Lung (tissue), 11 donors: ENCODE measurements at regions not wholly inside any gene's neighbourhood (a gene's known extent, or its start where the extent isn't known, plus 50 kb on each side); places are given as distances from the start of the nearest gene placed in this dataset.

ENCODE experiments used
- ATAC-seq: fragments of 200-7000 bp; cut with Tn5 transposase; one replicate; pipeline ENCODE4 v1.9.1; 2020; ENCODE audit warnings: moderate number of reproducible peaks; ENCODE audit not compliant: insufficient read depth, low FRiP score
- DNase-seq, 3 donors: peaks; one replicate each; pipeline ENCODE4 v3.0.0-alpha.2; 2013 to 2017
- H3K27ac ChIP-seq, 2 donors: one replicate each; pipeline ENCODE4 v1.5.1; 2013; ENCODE audit warnings: mild to moderate bottlenecking in 2 of 2, moderate library complexity in 2 of 2, control low read depth in 1 of 2, inconsistent platforms in 1 of 2, low read depth in 1 of 2, low read length in 1 of 2
- H3K27me3 ChIP-seq, 3 donors: one replicate each; pipeline ENCODE4 v1.5.1; 2013; ENCODE audit warnings: low read length in 2 of 3; ENCODE audit not compliant: control insufficient read depth in 3 of 3, insufficient read depth in 3 of 3
- H3K36me3 ChIP-seq, 4 donors: one replicate each; pipeline ENCODE4 v1.5.1; 2013; ENCODE audit warnings: low read length in 4 of 4, mild to moderate bottlenecking in 1 of 4, moderate library complexity in 1 of 4; ENCODE audit not compliant: control insufficient read depth in 4 of 4, insufficient read depth in 4 of 4
- H3K4me1 ChIP-seq, 5 donors: one replicate each; pipeline ENCODE4 v1.5.1; 2013; ENCODE audit warnings: low read length in 5 of 5, mild to moderate bottlenecking in 2 of 5, moderate library complexity in 1 of 5; ENCODE audit not compliant: control insufficient read depth in 5 of 5, insufficient read depth in 5 of 5
- H3K4me3 ChIP-seq: one replicate; pipeline ENCODE4 v1.5.1; 2013; ENCODE audit warnings: mild to moderate bottlenecking, control low read depth, moderate library complexity
- H3K9ac ChIP-seq, 2 donors: one replicate each; pipeline ENCODE4 v1.5.1; 2013; ENCODE audit warnings: low read length in 2 of 2, control low read depth in 1 of 2; ENCODE audit not compliant: insufficient read depth in 1 of 2
- H3K9me3 ChIP-seq, 4 donors: one replicate each; pipeline ENCODE4 v1.5.1; 2013; ENCODE audit warnings: low read length in 3 of 4, mild to moderate bottlenecking in 1 of 4, moderate library complexity in 1 of 4; ENCODE audit not compliant: control insufficient read depth in 4 of 4, insufficient read depth in 3 of 4
- CTCF ChIP-seq: IDR thresholded peaks from 2 replicates; pipeline ENCODE4 v1.5.1; 2012; ENCODE audit warnings: mild to moderate bottlenecking; ENCODE audit errors: control extremely low read depth, extremely low read depth
- WGBS, 2 donors: extraction: QIAGEN DNeasy Blood & Tissue Kit; methylation state at CpG; one replicate each; pipeline ENCODE4 v1.1.7; 2013; 5-methylcytosine and 5-hydroxymethylcytosine counted together
- donor health status: control.
- donor health status: control.
- donor health status: Bipolar disorder and iron deficiency.
- donor health status: healthy.
- donor health status: DM: yes; HTN: yes; CAD: no.

GRCh38 chr7:42687211-42688055 lies 224.4 kb downstream of the C7orf25 start:
- H3K9ac ChIP-seq = no peak overlapping the region
- ATAC-seq (no peak), DNase-seq (no peak)
- TF ChIP-seq CTCF = no peak
- peaks cover 0 to 6% (median 0%) of the 10 kb centered on the region in 5 donors for H3K4me1 ChIP-seq
- no peaks in the 10 kb centered on the region for H3K27me3 ChIP-seq
- no peak overlapping the region for H3K27ac ChIP-seq
- H3K4me3 ChIP-seq = no peak overlapping the region
- peaks cover 0 to 2% (median 0%) of the 10 kb centered on the region in 4 donors for H3K9me3 ChIP-seq
- 77 to 84% methylated on average over 9 of the region's 9 CpGs for WGBS, 2 donors
- no peaks in the 10 kb centered on the region for H3K36me3 ChIP-seq

GRCh38 chr7:42686594-42687156 lies 225.2 kb downstream of the C7orf25 start:
- Histone ChIP-seq H3K36me3 (no peaks in the 10 kb centered on the region), H3K4me1 (peaks cover 0 to 6% (median 0%) of the 10 kb centered on the region in 5 donors), H3K27me3 (no peaks in the 10 kb centered on the region), H3K9ac (no peak overlapping the region), H3K27ac (no peak overlapping the region), H3K4me3 (no peak overlapping the region), H3K9me3 (peaks cover 0 to 2% (median 0%) of the 10 kb centered on the region in 4 donors)
- WGBS, 2 donors = 58 to 79% methylated on average over 12 of the region's 12 CpGs
- no peak for TF ChIP-seq CTCF
- ATAC-seq = no peak
- DNase-seq = no peak

GRCh38 chr7:42685911-42686310 lies 226.0 kb downstream of the C7orf25 start:
- no peaks in the 10 kb centered on the region for H3K27me3 ChIP-seq
- DNase-seq (no peak), ATAC-seq (no peak)
- WGBS, 2 donors = 64 to 67% methylated on average over 9 of the region's 9 CpGs
- peaks cover 0 to 6% (median 0%) of the 10 kb centered on the region in 5 donors for H3K4me1 ChIP-seq
- no peak overlapping the region for H3K4me3 ChIP-seq
- H3K36me3 ChIP-seq = no peaks in the 10 kb centered on the region
- peaks cover 0 to 2% (median under 1%) of the 10 kb centered on the region in 4 donors for H3K9me3 ChIP-seq
- H3K27ac ChIP-seq = no peak overlapping the region
- H3K9ac ChIP-seq = no peak overlapping the region
- no peak for TF ChIP-seq CTCF
